ENCODE measurements at regions not wholly inside any gene's neighbourhood (a gene's known extent, or its start where the extent isn't known, plus 50 kb on each side); places are given as distances from the start of the nearest gene placed in this dataset.

DNA sequence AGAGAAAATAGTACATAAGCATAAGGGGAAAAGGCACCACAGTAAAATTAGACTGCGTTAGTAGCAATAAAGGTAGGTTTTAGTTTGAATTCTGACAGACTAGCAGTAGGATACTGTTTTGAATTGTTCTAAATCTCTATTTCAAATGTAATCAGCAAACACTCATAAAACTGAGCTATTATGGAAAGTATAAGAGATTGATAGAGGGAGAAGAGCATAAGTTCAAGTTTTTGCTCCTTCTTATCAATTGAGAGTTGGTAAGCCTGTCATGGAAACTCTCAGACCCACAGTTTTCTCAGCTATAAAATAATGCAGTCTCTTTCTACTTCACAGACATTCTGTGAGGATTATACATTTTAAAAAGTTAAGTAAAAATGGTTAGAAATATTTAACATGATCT, 840.2 kb upstream of the CNTN5 start:
- Histone ChIP-seq H3K4me3 (no peak overlapping the region), H3K4me1 (ENCODE audit: control insufficient read depth, insufficient read depth, low read length) (no peaks in the 10 kb centered on the region), H4K20me1 (ENCODE audit: control insufficient read depth, insufficient read depth) (no peaks in the 10 kb centered on the region), H3K9me3 (replicated peaks; ENCODE audit: control insufficient read depth, insufficient read depth, low read length) (no peaks in the 10 kb centered on the region; the same call in 2 of the 3 replicates), H3K4me2 (ENCODE audit: control insufficient read depth, insufficient read depth) (no peak overlapping the region), H2AFZ (ENCODE audit: control insufficient read depth, low read depth, low read length) (no peak overlapping the region), H3K36me3 (ENCODE audit: control insufficient read depth in 2 of 2, insufficient read depth in 2 of 2, low read length in 1 of 2) (no peaks in the 10 kb centered on the region), H3K27ac (ENCODE audit: control insufficient read depth, insufficient read depth) (no peak overlapping the region), H3K9ac (ENCODE audit: control insufficient read depth, insufficient read depth, low read length) (no peak overlapping the region), H3K27me3 (replicated peaks in 1 of 2; ENCODE audit: control insufficient read depth in 2 of 2, insufficient read depth in 2 of 2, low read length in 1 of 2) (no peaks in the 10 kb centered on the region), H3K79me2 (ENCODE audit: control insufficient read depth, insufficient read depth, low read length) (no peaks in the 10 kb centered on the region)
- intact Hi-C loops (cut with micrococcal nuclease; ENCODE audit: unreplicated experiment): no loop called here
- in situ Hi-C loops (cut with MboI): no loop called here
- SMC1A ChIA-PET (ENCODE audit: uncharacterized antibody, unreplicated experiment): no interaction called here
- WGBS (ENCODE audit: insufficient coverage, insufficient replicate concordance, low lambda C conversion rate, missing lambda C conversion rate): 50% methylated on average over 1 of the region's 1 CpG
- TF ChIP-seq ZNF24 (IDR thresholded peaks at IDR 0.05): no peak
- no peak for TF ChIP-seq EGR1 (IDR thresholded peaks at IDR 0.05; ENCODE audit: borderline replicate concordance in 1 of 2, low read depth in 2 of 2, low read length in 2 of 2)
- TF ChIP-seq MEF2A (IDR thresholded peaks at IDR 0.05; ENCODE audit: insufficient read depth, low read depth, low read length): no peak
- POLR2A ChIA-PET: no interaction called here
- DNase-seq (ENCODE audit: low read depth, low spot score): no peak
- no TSS peak for BruUV-seq (replicated peaks)
- RAD21 ChIA-PET (ENCODE audit: unreplicated experiment): no interaction called here
- FAIRE-seq: no peak
- no peak for ATAC-seq
- CTCF ChIA-PET: interaction anchor here (0.7 kb wide), 1 partner anchor 8 kb away, joined by 3 read pairs; no protein-coding TSS in a partner anchor

DNA sequence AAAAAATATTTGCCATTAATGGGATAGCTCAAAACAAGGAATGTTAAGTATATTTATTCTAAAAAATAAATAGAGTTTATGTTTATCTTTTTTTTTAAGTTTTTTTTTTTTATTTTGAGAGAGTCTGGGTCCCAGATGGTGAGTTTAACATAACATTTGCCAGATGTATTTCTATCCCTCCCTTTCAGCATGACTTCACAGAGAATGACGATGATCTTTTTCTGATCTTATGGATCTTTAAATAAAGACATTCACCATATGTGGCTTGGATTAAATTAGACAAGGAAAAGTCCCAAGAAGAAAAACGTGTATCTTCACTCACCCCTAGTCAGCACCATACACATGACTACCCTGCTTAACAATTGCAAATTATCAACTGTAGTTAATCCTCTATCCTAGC, 839.8 kb upstream of the CNTN5 start:
- no peak for DNase-seq (ENCODE audit: low read depth, low spot score)
- intact Hi-C loops (cut with micrococcal nuclease; ENCODE audit: unreplicated experiment) (no loop called here), in situ Hi-C loops (cut with MboI) (no loop called here)
- H3K27me3 ChIP-seq (replicated peaks in 1 of 2; ENCODE audit: control insufficient read depth in 2 of 2, insufficient read depth in 2 of 2, low read length in 1 of 2): no peaks in the 10 kb centered on the region
- WGBS (ENCODE audit: insufficient coverage, insufficient replicate concordance, low lambda C conversion rate, missing lambda C conversion rate): 46% methylated on average over 2 of the region's 2 CpGs
- SMC1A ChIA-PET (ENCODE audit: uncharacterized antibody, unreplicated experiment): no interaction called here
- no peak overlapping the region for H2AFZ ChIP-seq (ENCODE audit: control insufficient read depth, low read depth, low read length)
- CTCF ChIA-PET: interaction anchor here (0.7 kb wide), 1 partner anchor 9 kb away, joined by 3 read pairs; no protein-coding TSS in a partner anchor
- ATAC-seq: no peak
- H3K79me2 ChIP-seq (ENCODE audit: control insufficient read depth, insufficient read depth, low read length): no peaks in the 10 kb centered on the region
- H3K9ac ChIP-seq (ENCODE audit: control insufficient read depth, insufficient read depth, low read length): no peak overlapping the region
- H3K36me3 ChIP-seq (ENCODE audit: control insufficient read depth in 2 of 2, insufficient read depth in 2 of 2, low read length in 1 of 2): no peaks in the 10 kb centered on the region
- H3K4me3 ChIP-seq: no peak overlapping the region
- H4K20me1 ChIP-seq (ENCODE audit: control insufficient read depth, insufficient read depth): no peaks in the 10 kb centered on the region
- TF ChIP-seq RFX5 (IDR thresholded peaks at IDR 0.05; ENCODE audit: low read depth, low read length): no peak
- no peak for TF ChIP-seq NRF1 (conservative IDR thresholded peaks at IDR 0.05; ENCODE audit: low read depth, low read length)
- TF ChIP-seq, protein P1, sequence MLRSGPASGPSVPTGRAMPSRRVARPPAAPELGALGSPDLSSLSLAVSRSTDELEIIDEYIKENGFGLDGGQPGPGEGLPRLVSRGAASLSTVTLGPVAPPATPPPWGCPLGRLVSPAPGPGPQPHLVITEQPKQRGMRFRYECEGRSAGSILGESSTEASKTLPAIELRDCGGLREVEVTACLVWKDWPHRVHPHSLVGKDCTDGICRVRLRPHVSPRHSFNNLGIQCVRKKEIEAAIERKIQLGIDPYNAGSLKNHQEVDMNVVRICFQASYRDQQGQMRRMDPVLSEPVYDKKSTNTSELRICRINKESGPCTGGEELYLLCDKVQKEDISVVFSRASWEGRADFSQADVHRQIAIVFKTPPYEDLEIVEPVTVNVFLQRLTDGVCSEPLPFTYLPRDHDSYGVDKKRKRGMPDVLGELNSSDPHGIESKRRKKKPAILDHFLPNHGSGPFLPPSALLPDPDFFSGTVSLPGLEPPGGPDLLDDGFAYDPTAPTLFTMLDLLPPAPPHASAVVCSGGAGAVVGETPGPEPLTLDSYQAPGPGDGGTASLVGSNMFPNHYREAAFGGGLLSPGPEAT (IDR thresholded peaks at IDR 0.05; ENCODE audit: low read depth): no peak
- TF ChIP-seq POLR2AphosphoS5 (IDR thresholded peaks at IDR 0.05; ENCODE audit: low read length): no peak
- no peak for TF ChIP-seq FOXM1 (IDR thresholded peaks at IDR 0.05; ENCODE audit: low read depth, low read length)
- no peak for TF ChIP-seq NBN (IDR thresholded peaks at IDR 0.05)
- TF ChIP-seq FOS (IDR thresholded peaks at IDR 0.05; ENCODE audit: borderline replicate concordance, extremely low read depth, insufficient read length): no peak
- TF ChIP-seq SIX5 (IDR thresholded peaks at IDR 0.05; ENCODE audit: low read depth, low read length, severe bottlenecking): no peak
- TF ChIP-seq BRCA1 (IDR thresholded peaks at IDR 0.05; ENCODE audit: low read depth, low read length): no peak
- no peak for TF ChIP-seq GATAD2B (conservative IDR thresholded peaks at IDR 0.05; ENCODE audit: low read depth)
- no peak overlapping the region for H3K4me2 ChIP-seq (ENCODE audit: control insufficient read depth, insufficient read depth)
- no peaks in the 10 kb centered on the region; the same call in 2 of the 3 replicates for H3K9me3 ChIP-seq (replicated peaks; ENCODE audit: control insufficient read depth, insufficient read depth, low read length)
- RAD21 ChIA-PET (ENCODE audit: unreplicated experiment): no interaction called here
- no peak for FAIRE-seq
- H3K4me1 ChIP-seq (ENCODE audit: control insufficient read depth, insufficient read depth, low read length): no peaks in the 10 kb centered on the region
- BruUV-seq (replicated peaks): no TSS peak
- no peak overlapping the region for H3K27ac ChIP-seq (ENCODE audit: control insufficient read depth, insufficient read depth)
- POLR2A ChIA-PET: no interaction called here

Data from GM12878 (cell line).